ENCODE measurements at regions not wholly inside any gene's neighbourhood (a gene's known extent, or its start where the extent isn't known, plus 50 kb on each side); places are given as distances from the start of the nearest gene placed in this dataset.

DNA sequence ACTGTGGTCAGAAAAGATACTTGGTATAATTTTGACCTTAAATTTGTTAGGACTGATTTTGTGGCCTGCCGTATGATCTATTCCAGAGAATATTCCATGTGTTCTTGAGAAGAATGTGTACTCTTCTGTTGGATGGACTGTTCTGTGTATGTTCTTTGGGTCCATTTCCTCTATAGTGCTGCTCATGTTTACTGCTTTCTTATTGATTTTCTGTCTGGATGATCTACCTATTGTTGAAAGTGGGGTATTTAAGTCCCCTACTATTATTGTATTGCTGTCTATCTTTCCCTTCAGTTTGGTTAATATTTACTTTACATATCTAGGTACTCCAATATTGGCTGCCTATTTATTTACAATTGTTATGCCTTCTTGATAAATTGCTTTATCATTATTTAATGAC lies 298.4 kb downstream of the BCKDHB start:
- TF ChIP-seq, protein P1, sequence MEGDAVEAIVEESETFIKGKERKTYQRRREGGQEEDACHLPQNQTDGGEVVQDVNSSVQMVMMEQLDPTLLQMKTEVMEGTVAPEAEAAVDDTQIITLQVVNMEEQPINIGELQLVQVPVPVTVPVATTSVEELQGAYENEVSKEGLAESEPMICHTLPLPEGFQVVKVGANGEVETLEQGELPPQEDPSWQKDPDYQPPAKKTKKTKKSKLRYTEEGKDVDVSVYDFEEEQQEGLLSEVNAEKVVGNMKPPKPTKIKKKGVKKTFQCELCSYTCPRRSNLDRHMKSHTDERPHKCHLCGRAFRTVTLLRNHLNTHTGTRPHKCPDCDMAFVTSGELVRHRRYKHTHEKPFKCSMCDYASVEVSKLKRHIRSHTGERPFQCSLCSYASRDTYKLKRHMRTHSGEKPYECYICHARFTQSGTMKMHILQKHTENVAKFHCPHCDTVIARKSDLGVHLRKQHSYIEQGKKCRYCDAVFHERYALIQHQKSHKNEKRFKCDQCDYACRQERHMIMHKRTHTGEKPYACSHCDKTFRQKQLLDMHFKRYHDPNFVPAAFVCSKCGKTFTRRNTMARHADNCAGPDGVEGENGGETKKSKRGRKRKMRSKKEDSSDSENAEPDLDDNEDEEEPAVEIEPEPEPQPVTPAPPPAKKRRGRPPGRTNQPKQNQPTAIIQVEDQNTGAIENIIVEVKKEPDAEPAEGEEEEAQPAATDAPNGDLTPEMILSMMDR (IDR thresholded peaks at IDR 0.05; ENCODE audit: extremely low read depth, missing control alignments), result no peak
- no peak for DNase-seq (ENCODE audit: low spot score)

DNA sequence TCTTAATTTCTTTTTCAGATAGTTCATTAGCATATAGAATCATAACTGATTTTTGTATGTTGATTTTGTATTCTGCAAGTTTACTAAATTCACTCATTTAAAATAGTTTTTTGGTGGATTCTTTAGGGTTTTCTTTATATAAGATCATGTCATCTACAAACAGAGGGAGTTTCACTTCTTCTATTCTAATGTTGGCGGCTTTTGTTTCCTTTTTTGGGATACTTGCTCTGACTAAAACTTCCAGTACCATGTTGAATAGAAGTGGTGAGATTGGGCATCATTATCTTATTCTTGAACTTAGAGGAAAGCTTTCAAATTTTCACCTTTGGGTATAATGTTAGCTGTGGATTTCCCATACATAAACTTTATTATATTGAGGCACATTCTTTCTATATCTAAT lies 296.9 kb downstream of the BCKDHB start:
- TF ChIP-seq, protein P1 (IDR thresholded peaks at IDR 0.05; ENCODE audit: extremely low read depth, missing control alignments), result no peak
- no peak for DNase-seq (ENCODE audit: low spot score)

DNA sequence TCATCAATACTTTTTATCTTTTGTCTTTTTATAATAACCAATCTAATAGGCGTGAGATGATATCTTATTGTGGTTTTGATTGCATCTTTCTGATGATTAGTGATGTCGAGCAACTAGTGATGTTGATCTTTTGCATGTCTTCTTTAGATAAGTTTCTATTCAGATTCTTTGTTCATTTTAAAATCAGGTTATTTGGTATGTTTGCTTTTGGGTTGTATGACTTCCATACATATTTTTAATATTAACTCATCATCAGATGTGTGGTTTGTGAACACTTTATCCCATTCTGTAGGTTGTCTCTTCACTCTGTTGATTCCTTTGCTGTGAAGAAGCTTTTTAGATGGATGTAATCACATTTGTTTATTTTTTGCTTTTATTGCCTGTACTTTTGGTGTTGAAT lies 295.8 kb downstream of the BCKDHB start:
- TF ChIP-seq, protein P1 (IDR thresholded peaks at IDR 0.05; ENCODE audit: extremely low read depth, missing control alignments), result no peak
- no peak for DNase-seq (ENCODE audit: low spot score)

All from GM20000 (cell line).